ENCODE measurements at regions not wholly inside any gene's neighbourhood (a gene's known extent, or its start where the extent isn't known, plus 50 kb on each side); places are given as distances from the start of the nearest gene placed in this dataset.

GRCh38 chr9:102778746-102779145, 216.4 kb upstream of the CYLC2 start:
- no peaks in the 10 kb centered on the region for H4K20me1 ChIP-seq (ENCODE audit: control insufficient read depth, extremely low read depth, insufficient read depth, low read length)
- no peak overlapping the region for H2AFZ ChIP-seq (ENCODE audit: low read length)
- H3K4me2 ChIP-seq (ENCODE audit: extremely low read depth, insufficient read depth, low read length) = no peak overlapping the region
- no peaks in the 10 kb centered on the region for H3K27me3 ChIP-seq (ENCODE audit: control insufficient read depth, insufficient read depth, low read length)
- no peaks in the 10 kb centered on the region for H3K36me3 ChIP-seq (ENCODE audit: control insufficient read depth, insufficient read depth, low read length)
- H3K9me3 ChIP-seq (ENCODE audit: control insufficient read depth, insufficient read depth, low read depth, low read length) = no peaks in the 10 kb centered on the region
- H3K79me2 ChIP-seq (ENCODE audit: control insufficient read depth, insufficient read depth, low read length) = no peaks in the 10 kb centered on the region
- no peak for TF ChIP-seq EZH2 (IDR thresholded peaks at IDR 0.05; ENCODE audit: low read length, missing control alignments)
- no peak for TF ChIP-seq CTCF (conservative IDR thresholded peaks at IDR 0.05 in 1 of 2, IDR thresholded peaks at IDR 0.05 in 1 of 2; ENCODE audit: low read depth in 1 of 2, low read length in 2 of 2)
- no peaks in the 10 kb centered on the region for H3K4me1 ChIP-seq (ENCODE audit: control insufficient read depth, extremely low read depth, insufficient read depth, low read length)
- H3K4me3 ChIP-seq (replicated peaks in 1 of 4; ENCODE audit: control extremely low read depth in 1 of 4, insufficient read depth in 1 of 4, low read depth in 3 of 4, low read length in 4 of 4) = no peak overlapping the region
- H3K9ac ChIP-seq (ENCODE audit: insufficient read depth, low read length) = no peak overlapping the region
- DNase-seq (ENCODE audit: low read depth in 2 of 2) = no peak
- no peak overlapping the region for H3K27ac ChIP-seq (ENCODE audit: insufficient read depth, low read length)

- Histone ChIP-seq H3K36me3 (ENCODE audit: control insufficient read depth, insufficient read depth, low read length) (no peaks in the 10 kb centered on the region), H3K9me3 (ENCODE audit: control insufficient read depth, insufficient read depth, low read depth, low read length) (no peaks in the 10 kb centered on the region), H3K4me1 (ENCODE audit: control insufficient read depth, extremely low read depth, insufficient read depth, low read length) (no peaks in the 10 kb centered on the region), H3K27me3 (ENCODE audit: control insufficient read depth, insufficient read depth, low read length) (no peaks in the 10 kb centered on the region), H3K27ac (ENCODE audit: insufficient read depth, low read length) (no peak overlapping the region), H3K4me2 (ENCODE audit: extremely low read depth, insufficient read depth, low read length) (no peak overlapping the region), H3K9ac (ENCODE audit: insufficient read depth, low read length) (no peak overlapping the region), H3K4me3 (replicated peaks in 1 of 4; ENCODE audit: control extremely low read depth in 1 of 4, insufficient read depth in 1 of 4, low read depth in 3 of 4, low read length in 4 of 4) (no peak overlapping the region), H4K20me1 (ENCODE audit: control insufficient read depth, extremely low read depth, insufficient read depth, low read length) (no peaks in the 10 kb centered on the region), H3K79me2 (ENCODE audit: control insufficient read depth, insufficient read depth, low read length) (no peaks in the 10 kb centered on the region), H2AFZ (ENCODE audit: low read length) (no peak overlapping the region)
- no peak for TF ChIP-seq CTCF (conservative IDR thresholded peaks at IDR 0.05 in 1 of 2, IDR thresholded peaks at IDR 0.05 in 1 of 2; ENCODE audit: low read depth in 1 of 2, low read length in 2 of 2)
- no peak for TF ChIP-seq EZH2 (IDR thresholded peaks at IDR 0.05; ENCODE audit: low read length, missing control alignments)
- DNase-seq (ENCODE audit: low read depth in 2 of 2) = no peak
Observed at GRCh38 chr9:102770704-102771103, 224.4 kb upstream of the CYLC2 start.

GRCh38 chr9:102769307-102769706, 225.8 kb upstream of the CYLC2 start:
- H3K4me1 ChIP-seq (ENCODE audit: control insufficient read depth, extremely low read depth, insufficient read depth, low read length) = no peaks in the 10 kb centered on the region
- H2AFZ ChIP-seq (ENCODE audit: low read length) = no peak overlapping the region
- H3K4me3 ChIP-seq (replicated peaks in 1 of 4; ENCODE audit: control extremely low read depth in 1 of 4, insufficient read depth in 1 of 4, low read depth in 3 of 4, low read length in 4 of 4) = no peak overlapping the region
- no peak for TF ChIP-seq EZH2 (IDR thresholded peaks at IDR 0.05; ENCODE audit: low read length, missing control alignments)
- no peak for TF ChIP-seq CTCF (conservative IDR thresholded peaks at IDR 0.05 in 1 of 2, IDR thresholded peaks at IDR 0.05 in 1 of 2; ENCODE audit: low read depth in 1 of 2, low read length in 2 of 2)
- no peak overlapping the region for H3K9ac ChIP-seq (ENCODE audit: insufficient read depth, low read length)
- H3K27me3 ChIP-seq (ENCODE audit: control insufficient read depth, insufficient read depth, low read length) = no peaks in the 10 kb centered on the region
- no peak overlapping the region for H3K4me2 ChIP-seq (ENCODE audit: extremely low read depth, insufficient read depth, low read length)
- H3K79me2 ChIP-seq (ENCODE audit: control insufficient read depth, insufficient read depth, low read length) = no peaks in the 10 kb centered on the region
- DNase-seq (ENCODE audit: low read depth in 2 of 2) = no peak
- H4K20me1 ChIP-seq (ENCODE audit: control insufficient read depth, extremely low read depth, insufficient read depth, low read length) = no peaks in the 10 kb centered on the region
- H3K36me3 ChIP-seq (ENCODE audit: control insufficient read depth, insufficient read depth, low read length) = no peaks in the 10 kb centered on the region
- no peak overlapping the region for H3K27ac ChIP-seq (ENCODE audit: insufficient read depth, low read length)
- no peaks in the 10 kb centered on the region for H3K9me3 ChIP-seq (ENCODE audit: control insufficient read depth, insufficient read depth, low read depth, low read length)

Data from fibroblast of lung (primary cell).